Stomach (tissue), 8 donors: ENCODE measurements at regions not wholly inside any gene's neighbourhood (a gene's known extent, or its start where the extent isn't known, plus 50 kb on each side); places are given as distances from the start of the nearest gene placed in this dataset.
"Not testable (repeated sequence)": the region's sequence is repeated elsewhere in the genome, so short reads cannot be mapped to it uniquely, and the experiment has no call there.

Experiments
- DNase-seq, 2 donors: peaks; one replicate each; pipeline versions ENCODE4 v3.0.0 to v3.0.0-alpha.2; 2013 to 2019
- H3K27ac ChIP-seq, 5 donors: fragments of 200-600 bp in 4 of 5; sonication (generic) in 4 of 5; one replicate each; pipeline ENCODE4 v1.5.1; 2013 to 2019; ENCODE audit warnings: mild to moderate bottlenecking in 1 of 5, moderate library complexity in 1 of 5
- H3K27me3 ChIP-seq, 3 donors: fragments of 200-600 bp; sonication (generic); one replicate each; pipeline ENCODE4 v1.5.1; 2017 to 2019; ENCODE audit warnings: mixed run types in 1 of 3
- H3K36me3 ChIP-seq, 4 donors: fragments of 200-600 bp; sonication (generic); 1 replicate in 3 of 4; 2 replicates in 1 of 4; pipeline ENCODE4 v1.5.1; 2016 to 2019
- H3K4me1 ChIP-seq, 4 donors: fragments of 200-600 bp; sonication (generic); one replicate each; pipeline ENCODE4 v1.5.1; 2016 to 2019
- H3K4me3 ChIP-seq, 4 donors: fragments of 200-600 bp; sonication (generic) in 3 of 4; one replicate each; pipeline ENCODE4 v1.5.1; 2016 to 2019; ENCODE audit warnings: mild to moderate bottlenecking in 1 of 4
- H3K9me3 ChIP-seq, 4 donors: fragments of 200-600 bp; sonication (generic); one replicate each; pipeline ENCODE4 v1.5.1; 2016 to 2019
- EP300 ChIP-seq: sonication (generic); formaldehyde crosslinking; IDR thresholded peaks from one replicate; pipeline ENCODE4 v1.6.1; 2017; ENCODE audit warnings: antibody characterized with exemption
- POLR2A ChIP-seq, 4 donors: fragments of 450-650 bp; IDR thresholded peaks; one replicate each; pipeline ENCODE4 v1.6.1; 2016; ENCODE audit warnings: antibody characterized with exemption in 4 of 4, control low read depth in 2 of 4, mild to moderate bottlenecking in 1 of 4, moderate library complexity in 1 of 4
- POLR2AphosphoS5 ChIP-seq, 3 donors: sonication (generic); formaldehyde crosslinking; IDR thresholded peaks; one replicate each; pipeline ENCODE4 v1.6.1; 2016; ENCODE audit warnings: antibody characterized with exemption in 3 of 3
- WGBS, 5 donors: extraction: QIAGEN DNeasy Blood & Tissue Kit in 3 of 5; methylation state at CpG; one replicate each; pipeline versions ENCODE4 v1.1.5 to v1.1.7; 2013 to 2018; 5-methylcytosine and 5-hydroxymethylcytosine counted together
- intact Hi-C: fragments of 100-400 bp; cut with DNase I; formaldehyde crosslinking; loops from one replicate; pipeline ENCODE4 v1.15.1; 2023; ENCODE audit warnings: low total_unique reads
- TF ChIP-seq, protein P1 (sequence below), 7 experiments: fragments of 450-650 bp in 4 of 7; fragments of 200-600 bp in 3 of 7; sonication (generic) in 3 of 7; IDR thresholded peaks; one replicate each; pipeline ENCODE4 v1.5.1; 2016 to 2019; ENCODE audit warnings: antibody characterized with exemption in 7 of 7, control low read depth in 2 of 7, mild to moderate bottlenecking in 1 of 7
- donor health status: healthy with polysubstance abuse.
- donor health status: Bipolar disorder and iron deficiency.
- donor health status: healthy.

DNA sequence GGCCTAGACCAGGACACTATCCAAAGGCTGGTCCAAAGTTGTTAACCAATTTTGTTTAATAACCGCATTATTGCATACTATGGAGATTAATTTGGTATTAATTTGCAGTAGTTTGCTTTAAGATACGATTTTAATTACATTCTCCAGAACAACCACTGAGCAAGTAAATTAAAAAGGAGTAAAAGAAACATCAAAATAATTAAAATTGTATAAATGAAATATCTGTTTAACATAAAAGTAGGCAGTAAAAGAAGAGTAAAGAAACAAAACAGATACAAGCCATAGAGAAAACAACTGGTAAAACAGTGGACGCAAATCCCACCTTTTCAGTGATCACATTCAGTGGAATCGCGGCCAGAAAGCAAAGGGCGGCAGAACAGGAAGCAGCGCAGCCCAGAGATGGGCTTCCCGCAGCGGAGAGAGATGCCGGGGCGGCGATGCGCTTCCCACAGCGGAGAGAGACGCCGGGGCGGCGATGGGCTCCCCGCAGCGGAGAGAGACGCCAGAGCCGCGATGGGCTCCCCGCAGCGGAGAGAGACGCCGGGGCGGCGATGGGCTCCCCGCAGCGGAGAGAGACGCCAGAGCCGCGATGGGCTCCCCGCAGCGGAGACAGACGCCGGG, 176.8 kb downstream of the RTP5 start:
- no peak for DNase-seq
- no peak overlapping the region for H3K4me3 ChIP-seq
- peaks cover 0 to 63% (median 11%) of the 10 kb centered on the region in 3 donors for H3K27me3 ChIP-seq
- intact Hi-C loops, result no loop called here
- no peaks in the 10 kb centered on the region for H3K36me3 ChIP-seq
- 34 to 83% (median 75%) methylated on average over 18 to 38 of the region's 38 CpGs for WGBS, 5 donors
- no peak overlapping the region for H3K27ac ChIP-seq
- H3K9me3 ChIP-seq, result no peaks in the 10 kb centered on the region
- TF ChIP-seq POLR2A (IDR thresholded peaks at IDR 0.05) (no peak), POLR2AphosphoS5 (IDR thresholded peaks at IDR 0.05) (no peak), EP300 (no peak)
- TF ChIP-seq, protein P1, sequence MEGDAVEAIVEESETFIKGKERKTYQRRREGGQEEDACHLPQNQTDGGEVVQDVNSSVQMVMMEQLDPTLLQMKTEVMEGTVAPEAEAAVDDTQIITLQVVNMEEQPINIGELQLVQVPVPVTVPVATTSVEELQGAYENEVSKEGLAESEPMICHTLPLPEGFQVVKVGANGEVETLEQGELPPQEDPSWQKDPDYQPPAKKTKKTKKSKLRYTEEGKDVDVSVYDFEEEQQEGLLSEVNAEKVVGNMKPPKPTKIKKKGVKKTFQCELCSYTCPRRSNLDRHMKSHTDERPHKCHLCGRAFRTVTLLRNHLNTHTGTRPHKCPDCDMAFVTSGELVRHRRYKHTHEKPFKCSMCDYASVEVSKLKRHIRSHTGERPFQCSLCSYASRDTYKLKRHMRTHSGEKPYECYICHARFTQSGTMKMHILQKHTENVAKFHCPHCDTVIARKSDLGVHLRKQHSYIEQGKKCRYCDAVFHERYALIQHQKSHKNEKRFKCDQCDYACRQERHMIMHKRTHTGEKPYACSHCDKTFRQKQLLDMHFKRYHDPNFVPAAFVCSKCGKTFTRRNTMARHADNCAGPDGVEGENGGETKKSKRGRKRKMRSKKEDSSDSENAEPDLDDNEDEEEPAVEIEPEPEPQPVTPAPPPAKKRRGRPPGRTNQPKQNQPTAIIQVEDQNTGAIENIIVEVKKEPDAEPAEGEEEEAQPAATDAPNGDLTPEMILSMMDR (IDR thresholded peaks at IDR 0.05), result no peak
- no peaks in the 10 kb centered on the region for H3K4me1 ChIP-seq

DNA sequence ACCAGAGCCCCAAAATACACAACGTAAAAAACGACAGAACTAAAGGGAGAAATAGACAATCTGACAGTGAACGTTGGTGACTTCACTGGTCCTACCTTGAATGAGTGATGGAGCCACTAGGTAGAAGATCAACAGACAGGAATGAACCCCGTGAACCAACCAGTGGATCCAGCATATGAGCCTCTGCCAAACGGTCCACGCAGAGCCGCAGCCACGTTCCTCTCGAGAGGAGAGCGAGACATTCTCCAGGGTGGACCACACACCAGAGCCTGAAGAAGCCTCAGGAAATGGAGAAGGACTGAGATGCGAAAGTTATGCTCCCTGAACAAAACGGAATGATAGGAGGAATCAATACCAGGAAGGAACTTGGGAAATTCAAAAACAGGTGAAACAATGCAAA, 178.4 kb downstream of the RTP5 start:
- H3K9me3 ChIP-seq, result no peaks in the 10 kb centered on the region
- intact Hi-C loops, result no loop called here
- TF ChIP-seq EP300 (no peak), POLR2A (IDR thresholded peaks at IDR 0.05) (no peak), POLR2AphosphoS5 (IDR thresholded peaks at IDR 0.05) (no peak)
- TF ChIP-seq, protein P1 (IDR thresholded peaks at IDR 0.05), result no peak
- WGBS, 5 donors, result 82 to 90% (median 86%) methylated on average over 12 of the region's 12 CpGs
- no peaks in the 10 kb centered on the region for H3K4me1 ChIP-seq
- DNase-seq, result no peak
- peaks cover 0 to 47% (median 10%) of the 10 kb centered on the region in 3 donors for H3K27me3 ChIP-seq
- H3K27ac ChIP-seq, result no peak overlapping the region
- no peak overlapping the region for H3K4me3 ChIP-seq
- H3K36me3 ChIP-seq, result no peaks in the 10 kb centered on the region

DNA sequence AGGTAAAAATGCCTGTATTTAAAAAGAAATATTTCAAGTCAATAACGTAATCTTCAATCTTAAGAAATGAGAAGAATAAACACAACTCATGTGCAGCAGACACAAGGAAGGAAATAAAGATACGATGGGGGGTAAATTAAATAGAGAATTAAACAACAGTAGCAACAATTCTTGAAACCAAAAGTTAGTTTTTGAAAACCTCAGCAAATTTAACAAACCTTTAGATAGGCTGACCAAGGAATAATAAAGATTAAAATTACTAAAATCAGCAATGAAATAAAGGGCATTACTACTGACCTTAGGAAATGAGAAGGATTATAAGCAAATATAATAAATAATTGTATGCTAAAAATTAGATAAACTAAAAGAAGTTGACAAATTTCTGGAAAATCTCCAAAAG, 178.9 kb downstream of the RTP5 start:
- TF ChIP-seq POLR2AphosphoS5 (IDR thresholded peaks at IDR 0.05) (no peak), POLR2A (IDR thresholded peaks at IDR 0.05) (no peak), EP300 (no peak)
- TF ChIP-seq, protein P1 (IDR thresholded peaks at IDR 0.05), result no peak
- intact Hi-C loops, result no loop called here
- H3K9me3 ChIP-seq, result no peaks in the 10 kb centered on the region
- WGBS, 5 donors, result 72 to 87% (median 83%) methylated on average over 2 of the region's 2 CpGs
- DNase-seq, result no peak
- H3K27ac ChIP-seq, result no peak overlapping the region
- peaks cover 0 to 41% (median 10%) of the 10 kb centered on the region in 3 donors for H3K27me3 ChIP-seq
- no peaks in the 10 kb centered on the region for H3K4me1 ChIP-seq
- H3K4me3 ChIP-seq, result no peak overlapping the region
- H3K36me3 ChIP-seq, result no peaks in the 10 kb centered on the region

DNA sequence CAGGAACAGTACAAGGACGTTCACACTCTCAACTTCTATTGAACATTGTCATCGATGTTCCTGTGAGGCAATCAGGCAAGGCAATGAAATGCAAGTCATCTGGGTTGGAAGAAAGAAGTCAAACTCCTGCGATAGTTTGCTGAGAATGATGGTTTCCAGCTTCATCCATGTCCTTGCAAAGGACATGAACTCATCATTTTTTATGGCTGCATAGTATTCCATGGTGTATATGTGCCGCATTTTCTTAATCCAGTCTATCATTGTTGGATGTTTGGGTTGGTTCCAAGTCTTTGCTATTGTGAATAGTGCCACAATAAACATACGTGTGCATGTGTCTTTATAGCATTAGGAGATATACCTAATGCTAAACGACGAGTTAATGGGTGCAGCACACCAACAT, 180.0 kb downstream of the RTP5 start:
- not testable (repeated sequence) for DNase-seq

DNA sequence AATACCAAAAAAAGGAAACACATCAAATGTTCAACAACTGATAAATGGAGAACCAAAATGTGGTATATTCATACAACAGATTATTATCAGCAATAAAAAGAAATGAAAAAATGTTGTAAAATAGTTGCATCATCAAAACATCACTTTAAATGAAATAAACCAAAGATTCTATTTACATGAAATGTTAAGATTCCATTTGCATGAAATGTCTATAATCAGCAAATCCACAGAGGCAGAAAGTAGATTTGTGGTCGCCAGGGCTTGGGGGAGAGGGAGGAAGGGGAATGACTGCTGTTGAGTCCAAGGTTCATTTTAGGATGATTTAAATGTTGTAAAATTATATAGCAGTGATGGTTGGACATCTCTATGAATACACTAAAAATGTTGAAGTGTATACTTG, 181.9 kb downstream of the RTP5 start:
- intact Hi-C loops, result no loop called here
- H3K4me3 ChIP-seq, result no peak overlapping the region
- no peak overlapping the region for H3K27ac ChIP-seq
- no peaks in the 10 kb centered on the region for H3K4me1 ChIP-seq
- TF ChIP-seq EP300, result no peak
- TF ChIP-seq POLR2AphosphoS5 (IDR thresholded peaks at IDR 0.05), result no peak
- TF ChIP-seq POLR2A (IDR thresholded peaks at IDR 0.05), result no peak
- TF ChIP-seq, protein P1 (IDR thresholded peaks at IDR 0.05), result no peak
- no peaks in the 10 kb centered on the region for H3K9me3 ChIP-seq
- H3K27me3 ChIP-seq, result peaks cover 0 to 35% (median 0%) of the 10 kb centered on the region in 3 donors
- no peak for DNase-seq
- H3K36me3 ChIP-seq, result no peaks in the 10 kb centered on the region
- 30 to 42% (median 38%) methylated on average over 1 of the region's 1 CpG for WGBS, 5 donors

More for the DNA sequence above, 180.0 kb downstream of the RTP5 start:
- peaks cover 0 to 38% (median 2%) of the 10 kb centered on the region in 3 donors for H3K27me3 ChIP-seq
- WGBS, 5 donors, result 89 to 95% (median 91%) methylated on average over 7 of the region's 7 CpGs
- H3K4me1 ChIP-seq, intact Hi-C loops, H3K27ac ChIP-seq, H3K36me3 ChIP-seq, H3K9me3 ChIP-seq, H3K4me3 ChIP-seq: not testable (repeated sequence)
